Keratinocyte (primary cell): ENCODE measurements at regions not wholly inside any gene's neighbourhood (a gene's known extent, or its start where the extent isn't known, plus 50 kb on each side); places are given as distances from the start of the nearest gene placed in this dataset.

Experiments
- DNase-seq: peaks from one replicate; pipeline ENCODE4 v3.0.0-alpha.2; 2011; ENCODE audit warnings: low read depth, missing footprints, low spot score
- FAIRE-seq: peaks from 2 replicates; lab custom pipeline; 2011; peaks lifted over from hg19 to GRCh38; lab: Jason Lieb, UNC
- H2AFZ ChIP-seq: 2 replicates; pipeline ENCODE4 v1.6.0; 2012; ENCODE audit warnings: low read length, control low read depth, inconsistent platforms; ENCODE audit not compliant: control insufficient read depth
- H3K27ac ChIP-seq: 2 replicates; pipeline ENCODE4 v1.5.1; 2011; ENCODE audit warnings: low read length; ENCODE audit not compliant: control insufficient read depth, insufficient read depth
- H3K27me3 ChIP-seq: 3 replicates; pipeline ENCODE4 v1.6.0; 2011; ENCODE audit warnings: low read length; ENCODE audit not compliant: control insufficient read depth, insufficient read depth; ENCODE audit errors: extremely low read depth
- H3K36me3 ChIP-seq, 2 experiments: 2 replicates in 1 of 2; 3 replicates in 1 of 2; pipeline ENCODE4 v1.5.1; 2011; ENCODE audit warnings: low read length in 2 of 2, mild to moderate bottlenecking in 1 of 2; ENCODE audit not compliant: control insufficient read depth in 2 of 2, insufficient read depth in 2 of 2; ENCODE audit errors: extremely low read depth in 1 of 2
- H3K4me1 ChIP-seq: 3 replicates; pipeline ENCODE4 v1.5.1; 2011; ENCODE audit warnings: low read length; ENCODE audit not compliant: control insufficient read depth, insufficient read depth; ENCODE audit errors: extremely low read depth
- H3K4me2 ChIP-seq: 3 replicates; pipeline ENCODE4 v1.6.0; 2011; ENCODE audit warnings: low read depth, low read length; ENCODE audit not compliant: control insufficient read depth, insufficient read depth; ENCODE audit errors: extremely low read depth
- H3K4me3 ChIP-seq, 3 experiments: fragments of 200-600 bp in 1 of 3; sonication (generic) in 1 of 3; 2 replicates in 2 of 3; 3 replicates in 1 of 3; pipeline ENCODE4 v1.5.1; 2011 to 2016; ENCODE audit warnings: low read length in 3 of 3, mild to moderate bottlenecking in 3 of 3, control low read depth in 2 of 3, inconsistent platforms in 1 of 3, low read depth in 1 of 3, mixed read lengths in 1 of 3, mixed run types in 1 of 3, moderate library complexity in 1 of 3; ENCODE audit not compliant: control insufficient read depth in 2 of 3, insufficient read depth in 2 of 3; ENCODE audit errors: extremely low read depth in 1 of 3
- H3K79me2 ChIP-seq: 2 replicates; pipeline ENCODE4 v1.6.0; 2012; ENCODE audit warnings: low read length; ENCODE audit not compliant: control insufficient read depth, insufficient read depth
- H3K9ac ChIP-seq: 3 replicates; pipeline ENCODE4 v1.6.0; 2011; ENCODE audit warnings: low read length; ENCODE audit not compliant: control insufficient read depth, insufficient read depth; ENCODE audit errors: extremely low read depth
- H3K9me1 ChIP-seq: 3 replicates; pipeline ENCODE4 v1.6.0; 2011; ENCODE audit warnings: low read length; ENCODE audit not compliant: control insufficient read depth, insufficient read depth; ENCODE audit errors: extremely low read depth
- H3K9me3 ChIP-seq: 2 replicates; pipeline ENCODE4 v1.5.1; 2012; ENCODE audit warnings: low read depth, low read length; ENCODE audit not compliant: control insufficient read depth
- H4K20me1 ChIP-seq: 3 replicates; pipeline ENCODE4 v1.6.0; 2011; ENCODE audit warnings: low read length; ENCODE audit not compliant: control insufficient read depth, insufficient read depth; ENCODE audit errors: extremely low read depth
- EZH2 ChIP-seq: IDR thresholded peaks from one replicate; pipeline ENCODE4 v1.6.1; 2012; ENCODE audit warnings: inconsistent platforms, mild to moderate bottlenecking, low read length, moderate library complexity
- dilution Hi-C: fragments of 300-500 bp; cut with MboI; formaldehyde crosslinking; loops from one replicate; pipeline ENCODE4 v1.7.0; 2020; ENCODE audit warnings: low sequenced_read_pairs; ENCODE audit not compliant: extremely low pct_ligation_motif_present
- TF ChIP-seq, protein P1 (sequence below), 3 experiments: IDR thresholded peaks in 1 of 3; conservative IDR thresholded peaks in 1 of 3; optimal IDR thresholded peaks in 1 of 3; 2 replicates in 2 of 3; 3 replicates in 1 of 3; pipeline versions ENCODE3 to v1.5.1; 2011; ENCODE audit warnings: low read length in 3 of 3, mild to moderate bottlenecking in 3 of 3, moderate library complexity in 2 of 3, control low read depth in 1 of 3, inconsistent platforms in 1 of 3; ENCODE audit not compliant: insufficient read depth in 2 of 3; ENCODE audit errors: extremely low read depth in 1 of 3

DNA sequence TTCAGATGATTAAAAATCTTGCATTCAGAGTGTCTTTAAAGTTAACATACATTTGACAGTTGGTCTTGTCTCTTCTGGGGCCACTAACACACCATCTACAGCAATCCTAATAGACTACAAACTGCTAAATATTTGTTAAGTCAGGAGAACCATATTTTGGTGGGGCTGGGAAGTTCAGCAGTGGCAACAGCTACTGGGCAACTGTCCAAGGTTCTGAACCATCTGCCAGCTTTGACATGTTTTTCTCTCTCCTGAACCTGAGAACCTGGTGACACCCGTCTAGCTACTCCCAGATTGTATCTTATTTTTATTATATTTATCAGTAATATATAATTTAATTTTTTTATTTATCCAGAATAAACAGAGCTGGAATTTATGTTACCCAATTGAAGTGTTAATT lies 199.0 kb upstream of the DPYD start:
- Histone ChIP-seq H3K36me3 (no peaks in the 10 kb centered on the region), H2AFZ (no peak overlapping the region), H3K27ac (no peak overlapping the region), H3K4me2 (no peak overlapping the region), H3K4me3 (no peak overlapping the region), H3K4me1 (no peaks in the 10 kb centered on the region), H3K9me1 (no peaks in the 10 kb centered on the region), H3K9me3 (no peaks in the 10 kb centered on the region), H3K9ac (no peak overlapping the region), H4K20me1 (no peaks in the 10 kb centered on the region), H3K27me3 (no peaks in the 10 kb centered on the region), H3K79me2 (no peaks in the 10 kb centered on the region)
- peak; percentile 71 for FAIRE-seq
- DNase-seq = no peak
- no peak for TF ChIP-seq EZH2
- TF ChIP-seq, protein P1, sequence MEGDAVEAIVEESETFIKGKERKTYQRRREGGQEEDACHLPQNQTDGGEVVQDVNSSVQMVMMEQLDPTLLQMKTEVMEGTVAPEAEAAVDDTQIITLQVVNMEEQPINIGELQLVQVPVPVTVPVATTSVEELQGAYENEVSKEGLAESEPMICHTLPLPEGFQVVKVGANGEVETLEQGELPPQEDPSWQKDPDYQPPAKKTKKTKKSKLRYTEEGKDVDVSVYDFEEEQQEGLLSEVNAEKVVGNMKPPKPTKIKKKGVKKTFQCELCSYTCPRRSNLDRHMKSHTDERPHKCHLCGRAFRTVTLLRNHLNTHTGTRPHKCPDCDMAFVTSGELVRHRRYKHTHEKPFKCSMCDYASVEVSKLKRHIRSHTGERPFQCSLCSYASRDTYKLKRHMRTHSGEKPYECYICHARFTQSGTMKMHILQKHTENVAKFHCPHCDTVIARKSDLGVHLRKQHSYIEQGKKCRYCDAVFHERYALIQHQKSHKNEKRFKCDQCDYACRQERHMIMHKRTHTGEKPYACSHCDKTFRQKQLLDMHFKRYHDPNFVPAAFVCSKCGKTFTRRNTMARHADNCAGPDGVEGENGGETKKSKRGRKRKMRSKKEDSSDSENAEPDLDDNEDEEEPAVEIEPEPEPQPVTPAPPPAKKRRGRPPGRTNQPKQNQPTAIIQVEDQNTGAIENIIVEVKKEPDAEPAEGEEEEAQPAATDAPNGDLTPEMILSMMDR (optimal IDR thresholded peaks at IDR 0.05 in 1 of 3, IDR thresholded peaks at IDR 0.05 in 1 of 3, conservative IDR thresholded peaks at IDR 0.05 in 1 of 3; ENCODE audit: extremely low read depth in 1 of 3, insufficient read depth in 2 of 3, low read length in 3 of 3) = no peak
- dilution Hi-C loops = no loop called here

DNA sequence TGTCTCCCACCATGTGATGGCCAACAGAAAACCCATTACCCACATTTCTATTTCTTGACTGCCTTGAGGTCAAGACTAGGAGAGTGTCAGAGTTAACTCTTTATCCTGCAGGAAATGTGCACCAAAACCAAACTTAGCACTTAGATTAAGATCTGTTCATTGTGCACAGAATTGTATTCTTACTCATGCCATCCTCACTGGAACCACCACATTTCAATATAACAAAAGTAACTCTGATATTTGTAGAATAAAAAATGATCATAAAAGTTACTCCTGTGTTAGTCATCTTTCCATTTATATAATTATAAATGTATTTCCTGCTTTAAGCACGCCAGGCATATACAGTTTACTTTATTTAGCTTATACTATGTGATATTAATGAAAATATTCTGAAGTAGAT lies 193.0 kb upstream of the DPYD start:
- Histone ChIP-seq H3K9ac (no peak overlapping the region), H3K4me2 (no peak overlapping the region), H3K36me3 (no peaks in the 10 kb centered on the region), H2AFZ (no peak overlapping the region), H3K79me2 (no peaks in the 10 kb centered on the region), H3K4me1 (peaks cover 3% of the 10 kb centered on the region), H3K4me3 (no peak overlapping the region), H3K27ac (no peak overlapping the region), H3K9me3 (no peaks in the 10 kb centered on the region), H3K9me1 (no peaks in the 10 kb centered on the region), H4K20me1 (no peaks in the 10 kb centered on the region), H3K27me3 (no peaks in the 10 kb centered on the region)
- FAIRE-seq = no peak
- DNase-seq = no peak
- TF ChIP-seq EZH2 = no peak
- dilution Hi-C loops = no loop called here

DNA sequence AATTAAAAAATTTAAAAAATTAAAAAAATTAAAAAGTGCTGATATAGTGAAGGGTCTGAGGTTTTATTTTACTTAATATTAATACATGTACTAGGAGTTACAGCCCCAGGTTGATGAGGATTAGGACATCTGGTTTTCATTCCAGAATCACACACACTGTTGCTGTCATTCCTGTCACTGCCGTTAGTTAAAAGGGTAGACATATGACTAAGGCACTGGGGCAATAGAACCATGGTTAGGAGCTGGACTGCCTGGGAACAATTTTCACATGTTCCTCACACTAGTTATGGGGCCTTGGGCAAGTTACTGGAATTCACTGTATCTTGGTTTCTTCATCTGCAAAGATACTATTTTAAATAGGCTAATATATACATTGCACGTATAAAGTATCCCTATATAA lies 191.8 kb upstream of the DPYD start:
- no peak overlapping the region for H3K4me2 ChIP-seq

More for the DNA sequence above, 191.8 kb upstream of the DPYD start:
- Histone ChIP-seq H3K4me3 (no peak overlapping the region), H3K27me3 (no peaks in the 10 kb centered on the region), H3K27ac (no peak overlapping the region), H3K9me3 (peaks cover 3% of the 10 kb centered on the region), H3K4me1 (peaks cover 3% of the 10 kb centered on the region), H2AFZ (no peak overlapping the region), H3K9me1 (no peaks in the 10 kb centered on the region), H3K36me3 (no peaks in the 10 kb centered on the region), H4K20me1 (no peaks in the 10 kb centered on the region), H3K9ac (no peak overlapping the region), H3K79me2 (no peaks in the 10 kb centered on the region)
- TF ChIP-seq, protein P1 (optimal IDR thresholded peaks at IDR 0.05 in 1 of 3, IDR thresholded peaks at IDR 0.05 in 1 of 3, conservative IDR thresholded peaks at IDR 0.05 in 1 of 3; ENCODE audit: extremely low read depth in 1 of 3, insufficient read depth in 2 of 3, low read length in 3 of 3) = no peak
- no peak for TF ChIP-seq EZH2
- dilution Hi-C loops = no loop called here
- FAIRE-seq (no peak), DNase-seq (no peak)
